Peyer's patch (tissue), 4 donors: ENCODE measurements at regions not wholly inside any gene's neighbourhood (a gene's known extent, or its start where the extent isn't known, plus 50 kb on each side); places are given as distances from the start of the nearest gene placed in this dataset.

Experiments
- POLR2A ChIP-seq, 2 donors: fragments of 450-650 bp; IDR thresholded peaks; one replicate each; pipeline ENCODE4 v1.5.1; 2017; ENCODE audit warnings: antibody characterized with exemption in 2 of 2, mild to moderate bottlenecking in 2 of 2, moderate library complexity in 2 of 2
- TF ChIP-seq, protein P1 (sequence below), 6 experiments: fragments of 450-650 bp in 4 of 6; fragments of 200-600 bp in 2 of 6; sonication (generic) in 1 of 6; IDR thresholded peaks; one replicate each; pipeline ENCODE4 v1.5.1; 2017 to 2019; ENCODE audit warnings: antibody characterized with exemption in 6 of 6, mild to moderate bottlenecking in 3 of 6, moderate library complexity in 1 of 6

DNA sequence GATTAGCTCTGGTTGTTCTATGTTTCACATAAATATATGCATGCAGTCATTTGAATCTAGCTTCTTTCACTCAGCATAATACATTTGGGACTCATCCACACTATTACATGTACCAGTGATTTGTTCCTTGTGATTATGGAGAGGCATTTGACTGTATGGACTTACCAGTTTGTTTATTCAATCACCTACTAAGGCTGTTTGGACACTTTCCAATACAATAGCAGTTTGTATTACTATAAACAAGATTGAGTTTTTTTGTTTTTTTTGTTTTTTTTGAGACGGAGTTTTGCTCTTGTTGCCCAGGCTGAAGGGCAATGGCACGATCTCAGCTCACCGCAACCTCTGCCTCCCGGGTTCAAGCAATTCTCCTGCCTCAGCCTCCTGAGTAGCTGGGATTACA is 109.8 kb upstream of the DST start:
- TF ChIP-seq, protein P1, sequence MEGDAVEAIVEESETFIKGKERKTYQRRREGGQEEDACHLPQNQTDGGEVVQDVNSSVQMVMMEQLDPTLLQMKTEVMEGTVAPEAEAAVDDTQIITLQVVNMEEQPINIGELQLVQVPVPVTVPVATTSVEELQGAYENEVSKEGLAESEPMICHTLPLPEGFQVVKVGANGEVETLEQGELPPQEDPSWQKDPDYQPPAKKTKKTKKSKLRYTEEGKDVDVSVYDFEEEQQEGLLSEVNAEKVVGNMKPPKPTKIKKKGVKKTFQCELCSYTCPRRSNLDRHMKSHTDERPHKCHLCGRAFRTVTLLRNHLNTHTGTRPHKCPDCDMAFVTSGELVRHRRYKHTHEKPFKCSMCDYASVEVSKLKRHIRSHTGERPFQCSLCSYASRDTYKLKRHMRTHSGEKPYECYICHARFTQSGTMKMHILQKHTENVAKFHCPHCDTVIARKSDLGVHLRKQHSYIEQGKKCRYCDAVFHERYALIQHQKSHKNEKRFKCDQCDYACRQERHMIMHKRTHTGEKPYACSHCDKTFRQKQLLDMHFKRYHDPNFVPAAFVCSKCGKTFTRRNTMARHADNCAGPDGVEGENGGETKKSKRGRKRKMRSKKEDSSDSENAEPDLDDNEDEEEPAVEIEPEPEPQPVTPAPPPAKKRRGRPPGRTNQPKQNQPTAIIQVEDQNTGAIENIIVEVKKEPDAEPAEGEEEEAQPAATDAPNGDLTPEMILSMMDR (IDR thresholded peaks at IDR 0.05), result no peak
- TF ChIP-seq POLR2A (IDR thresholded peaks at IDR 0.05), result no peak
